HEK293 (cell line): ENCODE measurements at regions not wholly inside any gene's neighbourhood (a gene's known extent, or its start where the extent isn't known, plus 50 kb on each side); places are given as distances from the start of the nearest gene placed in this dataset.
"Not testable (repeated sequence)": the region's sequence is repeated elsewhere in the genome, so short reads cannot be mapped to it uniquely, and the experiment has no call there.

Source experiments
- CTCF ChIA-PET: fragments of 350-600 bp; formaldehyde crosslinking; extraction: SDS; loops from one replicate; lab custom pipeline; 2021; ENCODE audit warnings: antibody characterized with exemption; lab: Yijun Ruan, JAX
- POLR2A ChIA-PET: fragments of 300-600 bp; formaldehyde crosslinking; extraction: SDS; loops from one replicate; lab custom pipeline; 2020; ENCODE audit warnings: antibody characterized with exemption, inconsistent platforms; lab: Yijun Ruan, JAX
- H3K27ac ChIP-seq: fragments of 200-500 bp; sonication (Bioruptor generic); 2 replicates; pipeline ENCODE4 v1.5.1; 2014; ENCODE audit warnings: low read depth, low read length, control low read depth, inconsistent platforms; ENCODE audit errors: extremely low read depth
- H3K36me3 ChIP-seq, 2 experiments: fragments of 200-500 bp in 1 of 2; sonication (Bioruptor generic) in 1 of 2; 1 replicate in 1 of 2; 2 replicates in 1 of 2; pipeline ENCODE4 v1.5.1; 2014 to 2017; ENCODE audit warnings: inconsistent platforms in 2 of 2, low read length in 2 of 2; ENCODE audit not compliant: control insufficient read depth in 2 of 2, insufficient read depth in 1 of 2
- H3K4me1 ChIP-seq: fragments of 200-500 bp; sonication (Bioruptor generic); 2 replicates; pipeline ENCODE4 v1.5.1; 2014; ENCODE audit warnings: mild to moderate bottlenecking, low read length, inconsistent platforms; ENCODE audit not compliant: control insufficient read depth, insufficient read depth
- H3K4me3 ChIP-seq: 2 replicates; pipeline ENCODE4 v1.5.1; 2011; ENCODE audit warnings: low read depth, mild to moderate bottlenecking, control low read depth, low read length, moderate library complexity
- H3K9me3 ChIP-seq: fragments of 200-500 bp; sonication (Bioruptor generic); 2 replicates; pipeline ENCODE4 v1.5.1; 2014; ENCODE audit warnings: low read depth, low read length, inconsistent platforms; ENCODE audit not compliant: control insufficient read depth, insufficient read depth
- GLI2 ChIP-seq: fragments of 450-650 bp; formaldehyde crosslinking; IDR thresholded peaks from 2 replicates; pipeline ENCODE4; 2017; ENCODE audit warnings: missing biosample characterization, missing genetic modification characterization, low read depth, borderline replicate concordance
- MYNN ChIP-seq: fragments of 450-650 bp; formaldehyde crosslinking; IDR thresholded peaks from 2 replicates; pipeline ENCODE4 v1.5.1; 2016; ENCODE audit warnings: missing biosample characterization, missing genetic modification characterization, borderline replicate concordance
- RBAK ChIP-seq: fragments of 450-650 bp; formaldehyde crosslinking; IDR thresholded peaks from 2 replicates; pipeline ENCODE4 v1.5.1; 2016; ENCODE audit warnings: missing biosample characterization, missing genetic modification characterization
- SP7 ChIP-seq: fragments of 450-650 bp; formaldehyde crosslinking; IDR thresholded peaks from 2 replicates; pipeline ENCODE4 v1.5.1; 2016; ENCODE audit warnings: missing biosample characterization, missing genetic modification characterization
- TRIM28 ChIP-seq: IDR thresholded peaks from 2 replicates; pipeline ENCODE4 v1.6.1; 2011; ENCODE audit warnings: low read length, control low read depth, borderline replicate concordance
- ZNF157 ChIP-seq: fragments of 450-650 bp; formaldehyde crosslinking; IDR thresholded peaks from 2 replicates; pipeline ENCODE4 v1.5.1; 2016; ENCODE audit warnings: missing biosample characterization, missing genetic modification characterization
- ZNF169 ChIP-seq: fragments of 450-650 bp; formaldehyde crosslinking; IDR thresholded peaks from 2 replicates; pipeline ENCODE4 v1.5.1; 2016; ENCODE audit warnings: missing biosample characterization, missing genetic modification characterization
- ZNF184 ChIP-seq: fragments of 450-650 bp; IDR thresholded peaks from 2 replicates; pipeline ENCODE4 v1.5.1; 2018; ENCODE audit warnings: missing biosample characterization, mild to moderate bottlenecking, missing genetic modification characterization
- ZNF221 ChIP-seq: fragments of 450-650 bp; formaldehyde crosslinking; IDR thresholded peaks from 2 replicates; pipeline ENCODE4 v1.5.1; 2017; ENCODE audit warnings: missing biosample characterization, missing genetic modification characterization, borderline replicate concordance
- ZNF660 ChIP-seq: fragments of 450-650 bp; IDR thresholded peaks from 2 replicates; pipeline ENCODE4 v1.5.1; 2018; ENCODE audit warnings: missing biosample characterization, mild to moderate bottlenecking, missing genetic modification characterization
- TF ChIP-seq, protein P1 (sequence below): fragments of 450-650 bp; formaldehyde crosslinking; IDR thresholded peaks from 2 replicates; pipeline ENCODE4 v1.5.1; 2016; ENCODE audit warnings: missing biosample characterization, missing genetic modification characterization
- TF ChIP-seq, protein P2 (sequence below): sonication (generic); formaldehyde crosslinking; IDR thresholded peaks from 2 replicates; pipeline ENCODE4 v1.8.1; 2022; ENCODE audit warnings: mild to moderate bottlenecking, moderate library complexity, missing genetic modification reagents
- TF ChIP-seq, protein P3 (sequence below): fragments of 450-650 bp; formaldehyde crosslinking; IDR thresholded peaks from 2 replicates; pipeline ENCODE4 v1.5.1; 2016; ENCODE audit warnings: missing biosample characterization, missing genetic modification characterization

DNA sequence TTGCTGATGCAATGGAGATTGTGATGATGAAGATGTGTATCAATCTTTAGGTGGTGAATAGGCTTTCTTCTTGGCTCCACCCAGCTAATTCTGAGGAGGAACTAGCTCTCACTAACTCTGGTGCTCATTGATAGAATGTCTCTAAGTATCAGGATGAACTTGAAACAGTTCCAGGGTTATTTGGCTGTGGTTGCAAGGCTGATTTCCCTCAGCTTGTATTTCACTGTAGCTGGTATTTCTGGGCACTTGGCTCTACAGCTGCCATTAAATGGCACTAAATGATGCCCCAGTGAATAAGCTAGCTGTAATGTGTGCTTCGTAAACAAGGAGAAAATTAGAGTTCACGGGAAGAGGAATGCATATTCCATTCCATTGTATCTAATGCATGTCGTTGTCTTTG is 241.2 kb downstream of the RPIA start:
- H3K4me1 ChIP-seq = no peaks in the 10 kb centered on the region
- CTCF ChIA-PET = interaction anchor here (0.7 kb wide), 1 partner anchor 42 kb away, joined by 4 read pairs; no protein-coding TSS in a partner anchor
- no peak overlapping the region for H3K4me3 ChIP-seq
- TF ChIP-seq SP7 = no peak
- no peak for TF ChIP-seq ZNF169 (tag by site-specific recombination)
- TF ChIP-seq ZNF184 (tag by site-specific recombination) = no peak
- H3K36me3 ChIP-seq = no peaks in the 10 kb centered on the region
- POLR2A ChIA-PET = no interaction called here
- no peaks in the 10 kb centered on the region for H3K9me3 ChIP-seq
- no peak overlapping the region for H3K27ac ChIP-seq

DNA sequence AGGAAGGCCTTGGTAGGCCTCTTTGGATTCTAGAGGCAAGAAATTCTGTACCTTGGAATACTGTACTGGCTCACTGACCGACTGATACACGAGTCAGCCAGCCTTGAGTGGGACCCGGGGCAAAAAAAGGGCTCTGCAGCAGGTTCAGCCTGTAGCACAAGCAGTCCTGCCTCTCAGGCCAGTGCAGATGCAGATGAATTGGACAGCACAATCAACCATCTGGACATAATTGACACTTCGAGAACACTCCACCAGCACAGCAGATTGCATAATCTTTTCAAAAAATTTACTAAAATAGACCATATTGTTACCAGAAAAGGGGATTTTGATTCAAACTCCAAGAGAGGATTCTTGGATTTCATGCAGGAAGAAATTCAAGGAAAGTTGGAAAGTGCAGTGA is 241.6 kb downstream of the RPIA start:
- TF ChIP-seq GLI2 (tag by site-specific recombination) = no peak
- TF ChIP-seq MYNN (tag by site-specific recombination) = no peak
- TF ChIP-seq, protein P1, sequence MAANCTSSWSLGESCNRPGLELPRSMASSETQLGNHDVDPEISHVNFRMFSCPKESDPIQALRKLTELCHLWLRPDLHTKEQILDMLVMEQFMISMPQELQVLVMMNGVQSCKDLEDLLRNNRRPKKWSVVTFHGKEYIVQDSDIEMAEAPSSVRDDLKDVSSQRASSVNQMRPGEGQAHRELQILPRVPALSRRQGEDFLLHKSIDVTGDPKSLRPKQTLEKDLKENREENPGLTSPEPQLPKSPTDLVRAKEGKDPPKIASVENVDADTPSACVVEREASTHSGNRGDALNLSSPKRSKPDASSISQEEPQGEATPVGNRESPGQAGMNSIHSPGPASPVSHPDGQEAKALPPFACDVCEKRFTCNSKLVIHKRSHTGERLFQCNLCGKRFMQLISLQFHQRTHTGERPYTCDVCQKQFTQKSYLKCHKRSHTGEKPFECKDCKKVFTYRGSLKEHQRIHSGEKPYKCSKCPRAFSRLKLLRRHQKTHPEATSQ (tag by site-specific recombination) = no peak
- POLR2A ChIA-PET = no interaction called here
- Histone ChIP-seq H3K4me3 (no peak overlapping the region), H3K36me3 (no peaks in the 10 kb centered on the region), H3K4me1 (no peaks in the 10 kb centered on the region), H3K9me3 (no peaks in the 10 kb centered on the region), H3K27ac (no peak overlapping the region)
- CTCF ChIA-PET = interaction anchor here (0.7 to 1.6 kb wide), 2 partner anchors 29 to 42 kb away, joined by 4 to 7 read pairs; no protein-coding TSS in a partner anchor

DNA sequence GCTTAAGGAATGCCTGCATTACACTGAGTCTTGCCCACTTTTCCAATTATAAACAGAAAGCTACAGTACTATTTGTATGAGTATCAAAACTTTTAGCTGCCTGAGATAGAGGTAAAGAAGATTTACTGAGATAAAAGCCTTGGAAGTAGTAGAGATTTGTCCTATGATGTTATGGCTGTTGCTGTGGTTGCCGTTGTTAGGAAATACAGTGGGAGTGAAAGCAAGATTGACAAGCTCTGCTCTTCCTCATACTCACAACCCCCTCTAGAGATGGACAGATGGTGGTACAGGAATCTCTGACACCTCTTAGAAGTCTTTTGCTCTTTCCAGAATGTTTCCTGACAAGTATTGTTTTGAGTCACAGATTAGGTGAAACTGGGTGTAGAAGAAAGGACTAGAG is 242.5 kb downstream of the RPIA start:
- Histone ChIP-seq H3K9me3 (no peaks in the 10 kb centered on the region), H3K4me1 (no peaks in the 10 kb centered on the region), H3K4me3 (no peak overlapping the region), H3K36me3 (no peaks in the 10 kb centered on the region), H3K27ac (no peak overlapping the region)
- TF ChIP-seq RBAK (tag by site-specific recombination) (no peak), ZNF221 (no peak), TRIM28 (no peak), ZNF660 (tag by site-specific recombination) (no peak), ZNF157 (tag by site-specific recombination) (no peak)
- TF ChIP-seq, protein P2, sequence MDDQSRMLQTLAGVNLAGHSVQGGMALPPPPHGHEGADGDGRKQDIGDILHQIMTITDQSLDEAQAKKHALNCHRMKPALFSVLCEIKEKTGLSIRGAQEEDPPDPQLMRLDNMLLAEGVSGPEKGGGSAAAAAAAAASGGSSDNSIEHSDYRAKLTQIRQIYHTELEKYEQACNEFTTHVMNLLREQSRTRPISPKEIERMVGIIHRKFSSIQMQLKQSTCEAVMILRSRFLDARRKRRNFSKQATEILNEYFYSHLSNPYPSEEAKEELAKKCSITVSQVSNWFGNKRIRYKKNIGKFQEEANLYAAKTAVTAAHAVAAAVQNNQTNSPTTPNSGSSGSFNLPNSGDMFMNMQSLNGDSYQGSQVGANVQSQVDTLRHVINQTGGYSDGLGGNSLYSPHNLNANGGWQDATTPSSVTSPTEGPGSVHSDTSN (CRISPR knock-in tag) = no peak
- TF ChIP-seq, protein P3, sequence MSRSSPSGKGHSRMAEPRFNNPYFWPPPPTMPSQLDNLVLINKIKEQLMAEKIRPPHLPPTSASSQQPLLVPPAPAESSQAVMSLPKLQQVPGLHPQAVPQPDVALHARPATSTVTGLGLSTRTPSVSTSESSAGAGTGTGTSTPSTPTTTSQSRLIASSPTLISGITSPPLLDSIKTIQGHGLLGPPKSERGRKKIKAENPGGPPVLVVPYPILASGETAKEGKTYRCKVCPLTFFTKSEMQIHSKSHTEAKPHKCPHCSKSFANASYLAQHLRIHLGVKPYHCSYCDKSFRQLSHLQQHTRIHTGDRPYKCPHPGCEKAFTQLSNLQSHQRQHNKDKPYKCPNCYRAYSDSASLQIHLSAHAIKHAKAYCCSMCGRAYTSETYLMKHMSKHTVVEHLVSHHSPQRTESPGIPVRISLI (tag by site-specific recombination) = no peak
- CTCF ChIA-PET = interaction anchor here (0.5 to 1.6 kb wide), 6 partner anchors 8 to 180 kb away, joined by 3 to 7 read pairs (median 4); no protein-coding TSS in a partner anchor
- POLR2A ChIA-PET = no interaction called here

DNA sequence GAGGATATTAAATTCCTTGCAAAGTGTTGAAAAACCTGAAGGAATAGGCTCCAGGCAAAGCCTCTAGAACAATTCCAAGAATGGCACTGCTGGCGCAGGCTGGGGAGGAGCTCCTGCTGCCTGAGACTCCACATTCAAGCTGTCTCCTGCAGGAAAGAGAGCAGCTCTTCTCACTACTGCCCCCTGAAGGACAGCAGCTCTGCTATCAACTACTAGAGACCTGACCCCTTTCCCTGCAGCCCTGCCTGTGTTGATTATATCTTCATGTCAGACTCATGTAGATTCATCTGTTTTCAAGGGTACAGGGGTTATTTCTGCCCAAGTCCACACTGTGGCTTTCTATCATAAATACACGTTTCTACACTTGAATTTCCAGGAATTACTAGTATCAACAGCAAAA is 249.7 kb downstream of the RPIA start:
- H3K27ac ChIP-seq, H3K4me3 ChIP-seq, H3K9me3 ChIP-seq, H3K4me1 ChIP-seq, H3K36me3 ChIP-seq, POLR2A ChIA-PET: not testable (repeated sequence)
- CTCF ChIA-PET = interaction anchor here (0.6 to 2.6 kb wide), 14 partner anchors 9 to 140 kb away, joined by 3 to 8 read pairs (median 3); no protein-coding TSS in a partner anchor
